ENCODE measurements at regions not wholly inside any gene's neighbourhood (a gene's known extent, or its start where the extent isn't known, plus 50 kb on each side); places are given as distances from the start of the nearest gene placed in this dataset.

DNA sequence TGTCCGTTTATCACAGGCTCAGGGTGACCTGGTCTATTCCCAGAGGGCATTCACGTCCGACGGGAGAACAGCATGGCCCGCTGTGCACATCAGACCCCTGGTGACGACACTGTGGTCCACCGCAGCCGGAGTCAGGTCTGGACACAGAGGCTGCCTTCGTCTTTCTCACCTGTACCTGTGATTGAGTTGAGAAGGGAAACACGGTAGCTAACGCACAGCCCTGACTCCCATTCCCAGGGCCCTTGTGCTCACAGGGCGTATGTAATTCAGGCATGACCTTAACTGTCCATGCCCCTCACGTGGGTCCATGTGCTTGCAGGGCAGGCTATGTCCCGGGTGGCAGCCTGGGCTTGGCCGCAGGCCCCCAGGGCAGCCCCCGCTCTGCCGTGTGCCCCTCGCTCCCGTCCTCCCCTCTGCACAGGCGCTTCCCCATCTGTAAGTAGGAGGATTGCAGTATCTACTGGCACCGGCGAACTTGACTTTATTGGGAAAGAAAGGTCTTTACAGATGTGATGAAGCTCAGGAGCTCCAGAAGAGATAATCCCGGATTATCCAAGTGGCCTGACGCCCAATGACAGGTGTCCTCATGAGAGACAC, 221.3 kb upstream of the TCERG1L start:
- TF ChIP-seq CTCF (IDR thresholded peaks at IDR 0.05), result no peak
- TF ChIP-seq EP300 (IDR thresholded peaks at IDR 0.05), result no peak
- TF ChIP-seq POLR2A (IDR thresholded peaks at IDR 0.05), result no peak
